GM12878 (cell line): ENCODE measurements at regions not wholly inside any gene's neighbourhood (a gene's known extent, or its start where the extent isn't known, plus 50 kb on each side); places are given as distances from the start of the nearest gene placed in this dataset.

Source experiments
- NR2C2 ChIP-seq: IDR thresholded peaks from 2 replicates; pipeline ENCODE4 v1.6.1; 2011; ENCODE audit warnings: borderline replicate concordance, low read depth; ENCODE audit not compliant: control insufficient read depth, insufficient read length
- TAF1 ChIP-seq: IDR thresholded peaks from 2 replicates; pipeline ENCODE4 v1.6.1; 2011; ENCODE audit warnings: mild to moderate bottlenecking, low read depth, low read length, borderline replicate concordance
- ZBTB4 ChIP-seq: fragments of 450-650 bp; formaldehyde crosslinking; IDR thresholded peaks from 2 replicates; pipeline ENCODE4 v1.4.0; 2022; ENCODE audit warnings: mild to moderate bottlenecking, moderate library complexity
- TF ChIP-seq, protein P1 (sequence below): IDR thresholded peaks from 2 replicates; pipeline ENCODE4 v1.6.1; 2011; ENCODE audit warnings: low read depth, low read length, improper control_type of control experiment, borderline replicate concordance
- TF ChIP-seq, protein P2 (sequence below), 3 experiments: IDR thresholded peaks in 2 of 3; conservative IDR thresholded peaks in 1 of 3; 2 replicates each; pipeline ENCODE4 v1.5.1; 2011; ENCODE audit warnings: low read depth in 3 of 3, low read length in 3 of 3, mild to moderate bottlenecking in 3 of 3, control low read depth in 2 of 3, moderate library complexity in 2 of 3, inconsistent platforms in 1 of 3, mixed read lengths in 1 of 3; ENCODE audit not compliant: control insufficient read depth in 2 of 3, insufficient read depth in 1 of 3; ENCODE audit errors: extremely low read depth in 1 of 3

- TF ChIP-seq TAF1 = no peak
- TF ChIP-seq ZBTB4 = no peak
- no peak for TF ChIP-seq NR2C2
- TF ChIP-seq, protein P1, sequence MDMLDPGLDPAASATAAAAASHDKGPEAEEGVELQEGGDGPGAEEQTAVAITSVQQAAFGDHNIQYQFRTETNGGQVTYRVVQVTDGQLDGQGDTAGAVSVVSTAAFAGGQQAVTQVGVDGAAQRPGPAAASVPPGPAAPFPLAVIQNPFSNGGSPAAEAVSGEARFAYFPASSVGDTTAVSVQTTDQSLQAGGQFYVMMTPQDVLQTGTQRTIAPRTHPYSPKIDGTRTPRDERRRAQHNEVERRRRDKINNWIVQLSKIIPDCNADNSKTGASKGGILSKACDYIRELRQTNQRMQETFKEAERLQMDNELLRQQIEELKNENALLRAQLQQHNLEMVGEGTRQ = no peak
- TF ChIP-seq, protein P2, sequence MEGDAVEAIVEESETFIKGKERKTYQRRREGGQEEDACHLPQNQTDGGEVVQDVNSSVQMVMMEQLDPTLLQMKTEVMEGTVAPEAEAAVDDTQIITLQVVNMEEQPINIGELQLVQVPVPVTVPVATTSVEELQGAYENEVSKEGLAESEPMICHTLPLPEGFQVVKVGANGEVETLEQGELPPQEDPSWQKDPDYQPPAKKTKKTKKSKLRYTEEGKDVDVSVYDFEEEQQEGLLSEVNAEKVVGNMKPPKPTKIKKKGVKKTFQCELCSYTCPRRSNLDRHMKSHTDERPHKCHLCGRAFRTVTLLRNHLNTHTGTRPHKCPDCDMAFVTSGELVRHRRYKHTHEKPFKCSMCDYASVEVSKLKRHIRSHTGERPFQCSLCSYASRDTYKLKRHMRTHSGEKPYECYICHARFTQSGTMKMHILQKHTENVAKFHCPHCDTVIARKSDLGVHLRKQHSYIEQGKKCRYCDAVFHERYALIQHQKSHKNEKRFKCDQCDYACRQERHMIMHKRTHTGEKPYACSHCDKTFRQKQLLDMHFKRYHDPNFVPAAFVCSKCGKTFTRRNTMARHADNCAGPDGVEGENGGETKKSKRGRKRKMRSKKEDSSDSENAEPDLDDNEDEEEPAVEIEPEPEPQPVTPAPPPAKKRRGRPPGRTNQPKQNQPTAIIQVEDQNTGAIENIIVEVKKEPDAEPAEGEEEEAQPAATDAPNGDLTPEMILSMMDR (IDR thresholded peaks at IDR 0.05 in 2 of 3, conservative IDR thresholded peaks at IDR 0.05 in 1 of 3; ENCODE audit: control insufficient read depth in 2 of 3, extremely low read depth in 1 of 3, insufficient read depth in 1 of 3, low read depth in 3 of 3, low read length in 3 of 3) = no peak
Measured at GRCh38 chr4:12672303-12672702, 811.8 kb downstream of the RAB28 start.
